IMR-90 (cell line): ENCODE measurements at regions not wholly inside any gene's neighbourhood (a gene's known extent, or its start where the extent isn't known, plus 50 kb on each side); places are given as distances from the start of the nearest gene placed in this dataset.

Source experiments
- ATAC-seq: fragments of 200-7000 bp; cut with Tn5 transposase; 2 replicates; pipeline ENCODE4 v1.9.1; 2020; ENCODE audit warnings: low read depth, mild to moderate bottlenecking, moderate library complexity
- BruUV-seq: library from RNA; stranded (reverse); fragments of 400-500 nt; replicated peaks from 2 replicates; lab custom pipeline; 2021; lab: Mats Ljungman, UMichigan
- CTCF ChIA-PET: fragments of 300-600 bp; formaldehyde crosslinking; extraction: SDS; loops from one replicate; lab custom pipeline; 2021; ENCODE audit warnings: antibody characterized with exemption; lab: Yijun Ruan, JAX
- POLR2A ChIA-PET: fragments of 300-600 bp; sonication (Branson Sonifier 250); formaldehyde crosslinking; loops from one replicate; lab custom pipeline; 2022; ENCODE audit warnings: antibody characterized with exemption; ENCODE audit not compliant: unreplicated experiment; lab: Charles Lee
- DNase-seq: peaks from one replicate; pipeline ENCODE4 v3.0.0; 2013
- H2AFZ ChIP-seq: replicated peaks from 2 replicates; pipeline ENCODE3; 2013; ENCODE audit warnings: low read length, mild to moderate bottlenecking; ENCODE audit not compliant: poor library complexity
- H2AK5ac ChIP-seq: 2 replicates; pipeline ENCODE4 v1.6.1; 2013; ENCODE audit warnings: low read depth, low read length, inconsistent platforms
- H2AK9ac ChIP-seq: replicated peaks from 2 replicates; pipeline ENCODE3; 2013; ENCODE audit warnings: mild to moderate bottlenecking, low read depth, low read length, moderate library complexity; ENCODE audit not compliant: poor library complexity
- H2BK120ac ChIP-seq: 2 replicates; pipeline ENCODE4 v1.6.1; 2013; ENCODE audit warnings: low read depth, low read length, inconsistent platforms
- H2BK15ac ChIP-seq: 3 replicates; pipeline ENCODE4 v1.6.1; 2013; ENCODE audit warnings: low read depth, low read length, inconsistent platforms
- H2BK20ac ChIP-seq: 2 replicates; pipeline ENCODE4 v1.6.1; 2013; ENCODE audit warnings: low read depth, mild to moderate bottlenecking, inconsistent platforms, low read length, moderate library complexity
- H2BK5ac ChIP-seq: 2 replicates; pipeline ENCODE4 v1.6.1; 2013; ENCODE audit warnings: mild to moderate bottlenecking, low read depth, low read length, inconsistent platforms; ENCODE audit not compliant: poor library complexity, severe bottlenecking
- H3K14ac ChIP-seq: replicated peaks from 2 replicates; pipeline ENCODE4 v1.6.1; 2013; ENCODE audit warnings: low read depth, low read length, inconsistent platforms
- H3K18ac ChIP-seq: 2 replicates; pipeline ENCODE4 v1.6.1; 2013; ENCODE audit warnings: low read depth, low read length, control low read depth
- H3K23ac ChIP-seq: 2 replicates; pipeline ENCODE4 v1.6.1; 2013; ENCODE audit warnings: low read depth, low read length, inconsistent platforms
- H3K27ac ChIP-seq: 2 replicates; pipeline ENCODE4 v1.5.1; 2013; ENCODE audit warnings: mild to moderate bottlenecking, control low read depth, low read length; ENCODE audit not compliant: insufficient read depth
- H3K27me3 ChIP-seq: 2 replicates; pipeline ENCODE4 v1.6.1; 2013; ENCODE audit warnings: low read length; ENCODE audit not compliant: control insufficient read depth, insufficient read depth
- H3K36me3 ChIP-seq: 2 replicates; pipeline ENCODE4 v1.6.1; 2013; ENCODE audit warnings: low read length, mixed read lengths; ENCODE audit not compliant: control insufficient read depth, insufficient read depth
- H3K4ac ChIP-seq: 2 replicates; pipeline ENCODE4 v1.6.1; 2013; ENCODE audit warnings: low read depth, low read length, inconsistent platforms
- H3K4me1 ChIP-seq: 2 replicates; pipeline ENCODE4 v1.6.1; 2013; ENCODE audit warnings: low read length, mixed read lengths; ENCODE audit not compliant: control insufficient read depth, insufficient read depth
- H3K4me2 ChIP-seq: 2 replicates; pipeline ENCODE4 v1.6.1; 2013; ENCODE audit warnings: low read depth, mild to moderate bottlenecking, control low read depth, low read length, moderate library complexity
- H3K4me3 ChIP-seq: 2 replicates; pipeline ENCODE4 v1.5.1; 2013; ENCODE audit warnings: low read depth, mild to moderate bottlenecking, control low read depth, low read length, moderate library complexity; ENCODE audit not compliant: insufficient read depth
- H3K56ac ChIP-seq: 2 replicates; pipeline ENCODE4 v1.6.1; 2013; ENCODE audit warnings: low read length, inconsistent platforms; ENCODE audit not compliant: insufficient read depth; ENCODE audit errors: extremely low read depth
- H3K79me1 ChIP-seq, 2 experiments: 2 replicates each; pipeline ENCODE4 v1.6.1; 2013; ENCODE audit warnings: low read length in 2 of 2, inconsistent platforms in 1 of 2, low read depth in 1 of 2
- H3K9ac ChIP-seq: 2 replicates; pipeline ENCODE4 v1.6.1; 2013; ENCODE audit warnings: low read depth, low read length, control low read depth
- H3K9me1 ChIP-seq: 2 replicates; pipeline ENCODE4 v1.6.1; 2013; ENCODE audit warnings: low read length, inconsistent platforms; ENCODE audit not compliant: insufficient read depth
- H3K9me3 ChIP-seq: 2 replicates; pipeline ENCODE4 v1.6.1; 2013; ENCODE audit warnings: low read length; ENCODE audit not compliant: control insufficient read depth, insufficient read depth
- H4K20me1 ChIP-seq: 2 replicates; pipeline ENCODE4 v1.6.1; 2013; ENCODE audit warnings: low read length, inconsistent platforms; ENCODE audit not compliant: insufficient read depth
- H4K5ac ChIP-seq: 2 replicates; pipeline ENCODE4 v1.6.1; 2013; ENCODE audit warnings: mild to moderate bottlenecking, low read depth, low read length, control low read depth
- H4K8ac ChIP-seq, 2 experiments: 2 replicates each; pipeline ENCODE4 v1.6.1; 2013; ENCODE audit warnings: low read depth in 2 of 2, low read length in 2 of 2, control low read depth in 1 of 2, inconsistent platforms in 1 of 2
- H4K91ac ChIP-seq: 2 replicates; pipeline ENCODE4 v1.6.1; 2013; ENCODE audit warnings: low read depth, low read length, inconsistent platforms; ENCODE audit not compliant: insufficient read depth
- CEBPB ChIP-seq: IDR thresholded peaks from 2 replicates; pipeline ENCODE4 v1.6.1; 2012; ENCODE audit warnings: low read depth, low read length, improper control_type of control experiment
- SMC3 ChIP-seq: fragments of 150-350 bp; IDR thresholded peaks from 2 replicates; pipeline ENCODE4 v1.6.1; 2016; ENCODE audit warnings: low read depth, mild to moderate bottlenecking, antibody characterized with exemption, low read length, moderate library complexity
- WGBS, 2 experiments: methylation state at CpG; one replicate each; pipeline versions ENCODE4 v1.1.5 to v1.1.7; 2013; ENCODE audit warnings: missing lambda C conversion rate in 2 of 2; ENCODE audit not compliant: insufficient read length in 1 of 2; ENCODE audit errors: extremely low coverage in 2 of 2; 5-methylcytosine and 5-hydroxymethylcytosine counted together
- dilution Hi-C: fragments of 300-500 bp; cut with HindIII; formaldehyde crosslinking; loops from one replicate; pipeline ENCODE4 v1.14.3; 2018; ENCODE audit warnings: low sequenced_read_pairs; ENCODE audit not compliant: unreplicated experiment
- in situ Hi-C: fragments of 300-500 bp; cut with MboI; formaldehyde crosslinking; loops from 3 replicates; pipeline ENCODE4 v1.14.3; 2019; ENCODE audit warnings: low sequenced_read_pairs, inconsistent platforms, mixed read lengths
- intact Hi-C: fragments of 100-400 bp; cut with micrococcal nuclease; formaldehyde crosslinking; loops from 2 replicates; pipeline ENCODE4 v1.10.0; 2022

- H4K5ac ChIP-seq = no peak overlapping the region
- POLR2A ChIA-PET = interaction anchor here (0.6 kb wide), 1 partner anchor 33 kb away, joined by 3 read pairs; no protein-coding TSS in a partner anchor
- no peak overlapping the region for H2AK5ac ChIP-seq
- DNase-seq = peak; percentile 73
- no peaks in the 10 kb centered on the region for H4K20me1 ChIP-seq
- peaks cover 8% of the 10 kb centered on the region; the same call in 1 of the 2 replicates for H3K9me1 ChIP-seq
- no peak overlapping the region; the same call in 1 of the 2 replicates for H3K23ac ChIP-seq
- no TSS peak for BruUV-seq
- H3K27me3 ChIP-seq = no peaks in the 10 kb centered on the region
- in situ Hi-C loops (no loop called here), dilution Hi-C loops (no loop called here), intact Hi-C loops (no loop called here)
- peak overlapping the region; percentile 19; the same call in 1 of the 2 replicates for H3K4ac ChIP-seq
- H2BK15ac ChIP-seq = peak overlapping the region; percentile 5; the same call in 1 of the 3 replicates
- TF ChIP-seq CEBPB (0 out of 2 replicates have a peak, but pooled peaks have one; percentile 7), SMC3 (no peak)
- H3K27ac ChIP-seq = no peak overlapping the region
- H3K4me1 ChIP-seq = peaks cover 10% of the 10 kb centered on the region
- no peak overlapping the region for H2AFZ ChIP-seq
- H4K8ac ChIP-seq = 0 out of 4 replicates have a peak overlapping the region, but pooled peaks of 1 of the 2 experiments have one; percentile 2
- no peak overlapping the region for H4K91ac ChIP-seq
- H2BK20ac ChIP-seq = peak overlapping the region; percentile 14; the same call in 1 of the 2 replicates
- no peak overlapping the region for H3K4me2 ChIP-seq
- H2BK5ac ChIP-seq = no peak overlapping the region
- no peak overlapping the region for H2AK9ac ChIP-seq
- no CpG with 5 or more reads among the region's 2 CpGs for WGBS, 2 experiments
- 0 out of 2 replicates have a peak overlapping the region, but pooled peaks have one; percentile 10 for H2BK120ac ChIP-seq
- H3K18ac ChIP-seq = no peak overlapping the region
- no peak overlapping the region for H3K56ac ChIP-seq
- ATAC-seq = peak; percentile 83
- H3K9ac ChIP-seq = no peak overlapping the region; the same call in 1 of the 2 replicates
- CTCF ChIA-PET = no interaction called here
- no peak overlapping the region for H3K4me3 ChIP-seq
- no peaks in the 10 kb centered on the region for H3K36me3 ChIP-seq
- H3K9me3 ChIP-seq = no peaks in the 10 kb centered on the region
- H3K14ac ChIP-seq = peak overlapping the region; percentile 37; the same call in 1 of the 2 replicates
- peaks cover 7 to 9% of the 10 kb centered on the region in 2 experiments; a peak in 3 of 4 replicates for H3K79me1 ChIP-seq
Observed at GRCh38 chr15:62491642-62492041, 326.6 kb upstream of the C2CD4B start.
